ENCODE measurements at regions not wholly inside any gene's neighbourhood (a gene's known extent, or its start where the extent isn't known, plus 50 kb on each side); places are given as distances from the start of the nearest gene placed in this dataset.

GRCh38 chr5:74092766-74093165 is 466.8 kb downstream of the ARHGEF28 start:
- no peak for DNase-seq (ENCODE audit: low spot score)

- DNase-seq (ENCODE audit: low spot score), result no peak
Observed at GRCh38 chr5:74085782-74086181, 459.8 kb downstream of the ARHGEF28 start.

- DNase-seq (ENCODE audit: low spot score), result no peak
Observed at GRCh38 chr5:74085186-74085585, 459.2 kb downstream of the ARHGEF28 start.

- no peak for DNase-seq (ENCODE audit: low spot score)
Observed at GRCh38 chr5:74083096-74083791, 457.2 kb downstream of the ARHGEF28 start.

- no peak for DNase-seq (ENCODE audit: low spot score)
Observed at GRCh38 chr5:74082512-74083055, 456.6 kb downstream of the ARHGEF28 start.

- no peak for DNase-seq (ENCODE audit: low spot score)
Observed at GRCh38 chr5:74081126-74081525, 455.1 kb downstream of the ARHGEF28 start.

GRCh38 chr5:74079971-74080556 is 454.1 kb downstream of the ARHGEF28 start:
- DNase-seq (ENCODE audit: low spot score), result no peak

- no peak for DNase-seq (ENCODE audit: low spot score)
Observed at GRCh38 chr5:74075501-74076484, 449.8 kb downstream of the ARHGEF28 start.

GRCh38 chr5:74074111-74074510 is 448.1 kb downstream of the ARHGEF28 start:
- no peak for DNase-seq (ENCODE audit: low spot score)

- DNase-seq (ENCODE audit: low spot score), result no peak
Observed at GRCh38 chr5:74073257-74073656, 447.3 kb downstream of the ARHGEF28 start.

- DNase-seq (ENCODE audit: low spot score), result no peak
Observed at GRCh38 chr5:74072646-74073045, 446.6 kb downstream of the ARHGEF28 start.

- no peak for DNase-seq (ENCODE audit: low spot score)
Observed at GRCh38 chr5:74070766-74071165, 444.8 kb downstream of the ARHGEF28 start.

- no peak for DNase-seq (ENCODE audit: low spot score)
Observed at GRCh38 chr5:74069741-74070140, 443.7 kb downstream of the ARHGEF28 start.

- DNase-seq (ENCODE audit: low spot score), result peak; percentile 1
Observed at GRCh38 chr5:74067748-74068541, 441.9 kb downstream of the ARHGEF28 start.

- no peak for DNase-seq (ENCODE audit: low spot score)
Observed at GRCh38 chr5:74064911-74065310, 438.9 kb downstream of the ARHGEF28 start.

GRCh38 chr5:74064225-74064624 is 438.2 kb downstream of the ARHGEF28 start:
- peak; percentile 2 for DNase-seq (ENCODE audit: low spot score)

GRCh38 chr5:74063821-74064220 is 437.8 kb downstream of the ARHGEF28 start:
- peak; percentile 20 for DNase-seq (ENCODE audit: low spot score)

- DNase-seq (ENCODE audit: low spot score), result no peak
Observed at GRCh38 chr5:74063346-74063745, 437.4 kb downstream of the ARHGEF28 start.

- no peak for DNase-seq (ENCODE audit: low spot score)
Observed at GRCh38 chr5:74061292-74061691, 435.3 kb downstream of the ARHGEF28 start.

GRCh38 chr5:74059706-74060105 is 433.7 kb downstream of the ARHGEF28 start:
- no peak for DNase-seq (ENCODE audit: low spot score)

- DNase-seq (ENCODE audit: low spot score), result no peak
Observed at GRCh38 chr5:74056789-74057164, 430.8 kb downstream of the ARHGEF28 start.
